ENCODE measurements at regions not wholly inside any gene's neighbourhood (a gene's known extent, or its start where the extent isn't known, plus 50 kb on each side); places are given as distances from the start of the nearest gene placed in this dataset.

GRCh38 chr2:72013726-72014125 is 133.9 kb downstream of the CYP26B1 start:
- H4K20me1 ChIP-seq (replicated peaks in 1 of 2; ENCODE audit: control insufficient read depth in 1 of 2, insufficient read depth in 2 of 2, low read length in 2 of 2) = no peaks in the 10 kb centered on the region
- no peaks in the 10 kb centered on the region for H3K23me2 ChIP-seq (ENCODE audit: low read depth, low read length)
- H2AFZ ChIP-seq (ENCODE audit: low read length) = no peak overlapping the region
- DNase-seq (ENCODE audit: low read depth in 1 of 2, low spot score in 2 of 2) (no peak), FAIRE-seq (no peak)
- no peaks in the 10 kb centered on the region for H3K27me3 ChIP-seq (replicated peaks in 1 of 4; ENCODE audit: control insufficient read depth in 3 of 4, extremely low read depth in 1 of 4, insufficient read depth in 3 of 4, low read length in 3 of 4)
- no peak overlapping the region for H3K4ac ChIP-seq (replicated peaks; ENCODE audit: insufficient read length, low read depth, low read length)
- H3K79me1 ChIP-seq (ENCODE audit: low read depth, low read length) = no peaks in the 10 kb centered on the region
- ChIA-PET POLR2A (ENCODE audit: partially characterized antibody) (no interaction called here), CTCF (ENCODE audit: partially characterized antibody) (no interaction called here)
- H2BK20ac ChIP-seq (ENCODE audit: low read length) = no peak overlapping the region
- no peak overlapping the region for H3K4me2 ChIP-seq (ENCODE audit: insufficient read depth in 1 of 2, low read depth in 2 of 2, low read length in 2 of 2)
- H3K9me3 ChIP-seq (ENCODE audit: insufficient read depth in 2 of 2, low read depth in 1 of 2, low read length in 1 of 2) = no peaks in the 10 kb centered on the region
- no peak overlapping the region for H2BK15ac ChIP-seq (ENCODE audit: low read length)
- no peak overlapping the region for H4K8ac ChIP-seq (ENCODE audit: extremely low read depth, insufficient read depth, low read length)
- H3K4me3 ChIP-seq (ENCODE audit: extremely low read depth in 1 of 4, insufficient read depth in 2 of 4, low read depth in 3 of 4, low read length in 4 of 4) = no peak overlapping the region
- no peak overlapping the region for H2BK5ac ChIP-seq (ENCODE audit: low read depth, low read length)
- H3K36me3 ChIP-seq (ENCODE audit: control insufficient read depth in 2 of 4, insufficient read depth in 4 of 4, low read length in 3 of 4) = no peaks in the 10 kb centered on the region
- no peak overlapping the region for H3K9ac ChIP-seq (replicated peaks in 1 of 4; ENCODE audit: extremely low read depth in 1 of 4, low read depth in 3 of 4, low read length in 3 of 4)
- no peak overlapping the region for H4K5ac ChIP-seq (ENCODE audit: insufficient read length, low read depth, low read length)
- no peak overlapping the region for H3K18ac ChIP-seq (ENCODE audit: extremely low read depth, low read length)
- H3K27ac ChIP-seq (ENCODE audit: low read depth, low read length) = no peak overlapping the region
- H3K14ac ChIP-seq (ENCODE audit: insufficient read length) = no peak overlapping the region
- H3K23ac ChIP-seq (ENCODE audit: insufficient read length) = no peak overlapping the region
- H2AK5ac ChIP-seq (ENCODE audit: low read depth, low read length) = no peak overlapping the region
- no peaks in the 10 kb centered on the region for H3K79me2 ChIP-seq (ENCODE audit: control insufficient read depth in 1 of 2, insufficient read depth in 2 of 2, low read length in 2 of 2)
- H4K91ac ChIP-seq (replicated peaks; ENCODE audit: insufficient read length, low read length) = no peak overlapping the region
- no peak for TF ChIP-seq JUN (IDR thresholded peaks at IDR 0.05; ENCODE audit: low read depth, low read length)
- H3K4me1 ChIP-seq (replicated peaks in 1 of 4; ENCODE audit: control insufficient read depth in 3 of 4, insufficient read depth in 4 of 4, low read length in 3 of 4) = peaks cover 0 to 3% (median 0%) of the 10 kb centered on the region in 4 experiments; a peak in 1 of 7 replicates
- WGBS, 2 experiments (ENCODE audit: extremely low coverage in 1 of 2, insufficient coverage in 1 of 2, insufficient read length in 1 of 2, insufficient replicate concordance in 2 of 2, low coverage in 1 of 2, low lambda C conversion rate in 2 of 2, missing lambda C conversion rate in 1 of 2) = 93% methylated on average over 5 of the region's 6 CpGs; no CpG with 5 or more reads in 1 of the 2 experiments
- no peak overlapping the region for H2BK120ac ChIP-seq (replicated peaks; ENCODE audit: low read depth, low read length)
- H2BK12ac ChIP-seq (ENCODE audit: low read depth, low read length) = no peak overlapping the region
- no peak overlapping the region for H3K56ac ChIP-seq (replicated peaks; ENCODE audit: insufficient read length, low read depth, low read length)
